Left lobe of liver (tissue), 2 donors: ENCODE measurements at regions not wholly inside any gene's neighbourhood (a gene's known extent, or its start where the extent isn't known, plus 50 kb on each side); places are given as distances from the start of the nearest gene placed in this dataset.

Experiments
- ATAC-seq: fragments of 200-7000 bp; cut with Tn5 transposase; one replicate; pipeline ENCODE4 v1.9.1; 2020; ENCODE audit warnings: mild to moderate bottlenecking, moderate library complexity
- DNase-seq: peaks from one replicate; pipeline ENCODE4 v3.0.0-alpha.2; 2020; ENCODE audit warnings: low spot score
- donor health status: DM: no; HTN: no; CAD: no; lungs with moderate emphysema.
- donor health status: DM: no; HTN: yes; CAD: no.

DNA sequence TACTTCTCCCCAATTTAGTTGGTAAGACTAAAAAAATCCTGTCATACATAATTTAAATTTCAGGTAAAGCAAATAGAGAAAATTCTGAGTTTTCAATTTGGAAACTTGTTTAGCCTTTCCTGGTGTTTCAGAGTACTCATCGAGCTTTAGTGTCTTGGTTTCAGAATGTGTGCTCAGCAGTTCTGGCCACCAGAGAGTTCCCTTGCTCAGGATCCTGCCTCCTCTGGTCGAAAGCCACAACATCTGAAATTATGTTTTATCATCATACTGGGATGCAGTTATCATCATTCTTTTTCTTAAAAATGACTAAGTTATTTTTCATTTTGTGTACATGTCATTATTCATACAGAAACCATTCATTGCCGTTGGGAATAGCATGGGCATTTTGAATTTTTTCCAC is 263.2 kb upstream of the SPRY2 start:
- no peak for DNase-seq
- no peak for ATAC-seq

DNA sequence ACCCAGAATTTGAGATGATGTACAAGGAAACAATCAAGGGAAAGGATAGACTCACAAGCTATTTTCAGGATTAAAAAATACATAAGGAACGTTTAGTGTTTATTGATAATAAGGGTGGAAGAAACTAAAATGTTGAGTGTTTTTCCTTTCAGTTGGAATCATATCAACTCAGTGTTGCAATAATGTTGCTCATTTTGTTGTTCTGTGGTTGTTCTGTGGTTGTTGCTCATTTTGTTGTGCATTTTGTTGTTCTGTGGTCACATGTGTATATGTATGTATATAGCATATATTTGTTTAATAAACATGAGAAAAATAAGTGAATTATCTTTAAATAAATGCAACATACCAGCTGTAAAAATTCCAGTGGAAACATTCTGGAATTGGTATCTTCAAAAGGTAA is 262.4 kb upstream of the SPRY2 start:
- ATAC-seq (no peak), DNase-seq (no peak)

DNA sequence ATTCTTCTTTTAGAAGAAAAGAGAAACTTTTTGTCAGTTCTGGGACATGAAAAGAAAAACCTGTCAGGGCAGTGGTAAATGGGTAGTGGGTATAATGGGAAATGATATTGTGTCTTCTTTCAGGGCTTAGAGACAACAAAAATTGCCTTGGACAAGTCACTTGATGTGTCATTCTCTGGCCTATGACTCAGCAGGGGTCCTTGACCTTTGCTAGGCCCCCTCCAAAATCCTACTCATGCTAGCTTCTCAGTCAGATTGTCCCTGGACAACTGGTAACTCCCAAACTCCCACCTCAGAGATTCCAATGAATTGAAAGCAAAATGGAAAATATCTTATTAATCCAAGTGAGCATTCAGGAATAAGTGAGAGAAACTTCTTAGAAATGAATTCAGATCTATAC is 258.8 kb upstream of the SPRY2 start:
- DNase-seq: no peak
- ATAC-seq: no peak

DNA sequence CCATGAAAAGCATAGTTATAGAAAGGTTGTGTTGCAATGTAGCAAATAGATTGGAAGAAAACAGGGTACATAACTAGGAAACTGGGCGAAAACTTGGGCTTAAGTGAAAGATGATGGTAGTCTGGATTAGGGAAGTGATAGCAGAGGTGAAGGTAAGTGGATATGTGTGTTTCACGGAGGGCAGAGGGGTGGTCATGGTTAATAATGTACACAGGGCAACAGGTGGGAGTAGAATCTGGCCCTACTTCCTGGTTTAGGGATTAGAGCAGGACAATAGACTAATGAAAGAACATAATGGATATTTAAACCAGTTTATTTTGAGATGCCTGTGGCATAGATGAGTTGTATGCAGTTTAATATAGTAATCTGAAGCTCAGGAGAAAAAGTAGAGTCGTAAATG is 257.3 kb upstream of the SPRY2 start:
- DNase-seq: no peak
- no peak for ATAC-seq

DNA sequence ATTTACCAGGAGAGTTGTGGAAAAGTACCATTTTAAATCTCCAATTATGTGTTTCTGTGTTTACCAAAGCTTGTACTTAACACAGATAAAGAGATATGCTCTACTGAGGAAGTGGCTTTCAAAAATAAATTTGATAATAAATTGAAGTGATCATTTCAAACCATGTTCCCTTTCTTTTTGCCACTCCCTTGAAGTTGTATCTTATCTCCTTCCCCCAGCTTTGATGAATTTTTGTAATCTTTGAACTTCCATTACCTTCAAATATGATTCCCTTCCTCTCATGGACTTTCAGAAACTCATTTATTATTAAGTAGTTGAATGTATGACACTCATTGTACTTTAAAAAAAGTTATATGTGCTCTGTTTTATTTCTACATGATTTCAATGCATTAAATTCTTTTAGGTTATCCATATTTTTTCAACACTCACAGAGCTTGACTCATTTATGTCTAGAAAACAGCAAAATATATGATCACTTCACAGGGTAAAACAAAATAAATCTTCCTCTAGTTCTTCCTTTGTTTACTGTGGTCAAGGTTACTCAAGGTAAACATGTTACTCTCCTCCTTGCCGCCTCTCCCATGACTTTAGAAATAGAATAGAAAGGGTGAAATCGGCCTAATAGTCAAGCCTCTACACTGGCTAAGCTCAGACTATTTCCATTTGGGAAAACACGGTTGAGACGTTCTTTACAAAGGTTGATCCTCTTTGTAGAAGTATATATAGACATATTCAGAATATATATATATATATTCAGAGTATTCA is 251.2 kb upstream of the SPRY2 start:
- ATAC-seq: no peak

DNA sequence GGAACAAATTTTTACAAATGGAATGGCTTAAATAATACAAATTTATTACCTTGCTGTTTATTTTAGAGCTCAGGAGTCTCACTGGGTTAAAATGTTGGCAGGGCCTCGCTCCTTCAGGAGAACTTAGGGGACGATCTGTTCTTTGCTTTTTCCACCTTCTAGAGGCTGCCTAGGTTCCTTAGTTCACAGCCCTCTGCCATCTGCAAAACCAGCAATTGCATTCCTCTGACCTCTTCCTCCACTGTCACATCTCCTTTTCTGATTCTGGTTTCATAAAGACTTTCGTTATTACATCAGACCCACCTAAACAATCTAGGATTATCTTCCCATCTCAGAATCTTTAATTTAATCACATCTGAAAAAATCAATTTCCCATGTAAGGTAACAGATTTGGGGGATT is 249.6 kb upstream of the SPRY2 start:
- ATAC-seq (no peak), DNase-seq (no peak)

More for the DNA sequence above, 251.2 kb upstream of the SPRY2 start:
- DNase-seq: no peak

DNA sequence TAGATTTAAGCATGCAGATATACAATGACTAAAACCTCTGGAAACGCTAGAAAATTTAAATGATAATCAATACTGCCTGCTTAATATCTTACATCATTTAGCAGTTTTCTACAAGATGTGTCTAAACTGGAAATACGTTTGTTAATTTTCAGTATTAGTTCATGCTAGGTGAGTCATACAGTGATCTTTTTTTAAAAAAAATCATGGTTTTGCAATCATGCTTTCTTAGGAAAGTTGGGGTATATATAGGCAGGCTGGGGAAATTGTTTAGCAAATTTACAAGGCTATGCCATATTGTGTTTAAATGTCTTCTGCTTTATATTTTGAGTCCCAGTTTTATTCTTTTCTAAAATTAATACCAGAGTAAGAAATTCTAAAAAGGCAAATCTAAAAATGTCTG is 245.4 kb upstream of the SPRY2 start:
- DNase-seq (no peak), ATAC-seq (no peak)

DNA sequence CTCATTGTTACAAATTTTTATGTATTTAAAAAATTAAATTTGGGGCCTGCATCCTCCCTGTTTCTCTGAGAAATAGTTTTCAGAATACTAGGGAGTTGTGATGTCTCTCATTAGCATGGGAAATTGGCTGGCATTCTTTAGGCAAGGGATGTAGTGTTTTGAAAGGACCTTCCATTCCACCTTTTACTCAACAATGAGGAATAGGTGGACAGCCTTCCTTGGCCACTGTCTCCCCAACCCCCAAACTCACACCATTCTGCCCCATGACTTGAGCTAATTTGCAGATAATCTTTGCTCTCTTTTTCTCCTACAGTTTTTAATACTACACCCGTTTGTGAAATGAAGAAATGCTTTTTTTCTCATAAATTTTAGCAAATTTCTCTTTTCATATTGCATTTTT is 244.6 kb upstream of the SPRY2 start:
- ATAC-seq: no peak
- DNase-seq: no peak

DNA sequence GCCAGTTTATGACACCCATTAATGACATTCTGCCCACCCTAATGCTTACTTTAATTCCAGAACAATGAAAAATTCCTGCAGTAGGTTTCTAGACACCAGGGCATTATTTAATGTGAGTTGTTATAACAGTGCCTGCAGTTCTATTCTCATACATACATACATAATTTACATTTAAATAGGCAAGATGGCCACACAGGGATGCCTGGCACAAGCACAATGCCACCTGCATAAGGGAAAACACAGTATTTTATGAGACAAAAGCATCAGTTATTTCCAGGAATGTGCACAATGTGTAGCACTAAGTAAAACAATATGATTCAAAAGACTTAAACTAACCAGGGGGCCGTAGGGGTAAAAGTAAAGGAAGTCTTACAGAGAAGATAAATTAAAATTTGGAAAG is 243.9 kb upstream of the SPRY2 start:
- no peak for ATAC-seq
- no peak for DNase-seq

DNA sequence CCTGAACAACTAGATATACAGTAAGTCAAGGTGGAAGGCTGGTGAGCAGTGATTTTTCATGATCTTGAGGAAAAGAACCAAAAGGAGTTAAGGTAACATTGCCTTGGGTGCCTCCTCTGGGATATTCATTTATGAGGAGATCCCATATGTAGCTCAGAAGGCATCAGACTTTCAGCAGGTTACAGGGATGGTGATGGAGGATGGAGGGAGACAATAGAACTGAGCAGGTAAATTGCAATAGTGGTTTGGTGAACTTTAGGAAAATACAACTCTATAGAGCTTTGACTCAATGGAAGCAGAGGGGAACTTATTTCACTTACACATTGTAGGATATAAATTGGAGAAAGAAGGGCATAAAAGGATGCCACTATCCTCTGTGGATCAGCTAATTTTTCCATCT is 243.4 kb upstream of the SPRY2 start:
- ATAC-seq (no peak), DNase-seq (no peak)

DNA sequence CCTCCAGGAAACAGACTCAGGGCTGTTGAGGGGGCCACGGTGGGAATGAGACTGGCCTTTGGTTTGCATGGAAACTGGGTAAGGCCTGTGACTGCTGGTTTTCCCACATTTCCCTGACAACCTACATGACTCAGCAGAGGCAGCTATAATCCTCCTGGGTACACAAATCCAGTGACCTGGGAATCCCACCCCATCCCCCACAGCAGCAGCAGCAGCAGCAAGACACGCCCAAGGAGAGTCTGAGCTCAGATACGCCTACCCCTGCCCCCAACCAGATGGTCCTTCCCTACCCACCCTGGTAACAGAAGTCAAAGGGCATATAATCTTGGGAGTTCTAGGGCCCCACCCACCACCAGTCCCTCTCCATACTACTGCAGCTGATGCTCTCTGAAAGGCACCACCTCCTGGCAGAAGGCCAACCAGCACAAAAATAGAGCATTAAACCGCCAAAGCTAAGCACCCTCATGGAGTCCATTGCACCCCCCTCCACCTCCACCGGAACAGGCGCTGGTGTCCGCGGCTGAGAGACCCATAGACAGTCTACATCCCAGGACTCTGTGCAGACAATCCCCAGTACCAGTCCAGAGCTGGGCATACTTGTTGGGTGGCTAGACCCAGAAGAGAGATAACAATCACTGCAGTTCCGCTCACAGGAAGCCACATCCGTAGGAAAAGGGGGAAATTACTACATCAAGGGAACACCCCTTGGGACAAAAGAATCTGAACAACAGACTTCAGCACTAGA is 237.2 kb upstream of the SPRY2 start:
- ATAC-seq (no peak), DNase-seq (no peak)

DNA sequence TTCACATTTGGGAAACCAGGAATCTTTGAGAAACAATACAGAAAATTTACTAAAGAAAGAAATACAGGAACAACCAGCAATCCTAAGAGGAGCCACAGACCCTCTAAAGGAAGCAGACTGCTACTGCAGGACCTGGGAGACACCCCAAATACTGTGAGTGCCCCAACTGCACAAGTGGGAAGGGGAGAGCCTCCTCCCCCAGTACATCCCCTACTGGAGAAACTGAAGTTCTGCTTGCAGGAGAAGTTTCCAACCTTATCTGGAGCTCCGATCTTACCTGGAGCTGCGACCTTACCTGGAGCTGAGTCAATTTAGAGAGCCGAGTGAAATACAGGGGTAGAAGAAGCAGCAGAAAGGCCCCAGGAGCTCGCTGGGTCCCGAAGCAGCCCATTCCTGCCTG is 236.4 kb upstream of the SPRY2 start:
- ATAC-seq (no peak), DNase-seq (no peak)

DNA sequence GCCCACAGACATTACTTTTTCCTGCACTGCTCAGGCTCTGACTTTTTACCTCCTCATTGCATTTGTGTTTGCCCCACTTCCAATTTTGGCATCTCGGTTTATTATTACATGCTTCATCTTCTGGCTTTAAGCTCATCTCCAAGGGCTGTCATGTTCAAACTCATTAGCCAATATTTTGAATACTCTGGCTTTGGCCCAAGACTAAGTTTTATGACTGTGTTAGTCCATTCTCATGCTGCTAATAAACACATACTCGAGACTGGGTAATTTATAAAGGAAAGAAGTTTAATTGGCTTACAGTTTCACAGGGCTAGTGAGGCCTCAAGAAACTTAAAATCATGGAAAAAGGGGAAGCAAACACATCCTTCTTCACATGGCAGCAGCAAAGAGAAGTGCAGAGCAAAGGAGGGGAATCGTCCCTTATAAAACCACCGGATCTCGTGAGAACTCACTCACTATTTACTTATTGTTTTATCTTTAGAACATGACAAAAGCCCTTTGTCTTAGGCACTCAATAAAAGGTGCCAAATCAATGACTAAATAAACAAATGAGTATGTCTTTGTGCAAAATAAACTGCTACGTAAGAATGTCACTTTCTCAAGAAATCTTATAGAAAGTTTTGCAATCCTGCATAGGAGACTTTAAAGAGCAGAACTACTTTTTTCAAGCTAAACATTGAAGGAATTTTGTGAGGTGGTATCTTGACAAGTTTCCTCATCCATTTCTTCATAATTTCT is 233.4 kb upstream of the SPRY2 start:
- ATAC-seq (no peak), DNase-seq (no peak)

DNA sequence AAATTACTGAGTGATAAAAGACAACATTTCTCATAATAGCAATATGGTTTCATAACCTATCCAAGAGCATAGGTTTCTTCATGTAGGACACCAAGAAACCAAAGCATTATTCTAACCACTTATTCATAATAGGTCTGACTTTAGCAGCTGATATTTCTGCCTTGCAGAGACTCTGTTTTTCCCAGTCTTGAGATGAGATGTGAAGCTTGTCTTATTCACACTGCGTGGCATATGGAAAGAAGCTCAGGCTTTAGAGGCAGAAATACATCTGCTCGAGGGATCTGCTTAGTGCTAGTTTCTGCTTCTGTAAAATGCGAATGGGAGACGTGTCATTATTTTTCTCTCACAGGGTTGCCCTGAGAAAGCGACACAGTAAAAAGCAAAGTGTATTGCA is 232.0 kb upstream of the SPRY2 start:
- no peak for ATAC-seq
- no peak for DNase-seq

DNA sequence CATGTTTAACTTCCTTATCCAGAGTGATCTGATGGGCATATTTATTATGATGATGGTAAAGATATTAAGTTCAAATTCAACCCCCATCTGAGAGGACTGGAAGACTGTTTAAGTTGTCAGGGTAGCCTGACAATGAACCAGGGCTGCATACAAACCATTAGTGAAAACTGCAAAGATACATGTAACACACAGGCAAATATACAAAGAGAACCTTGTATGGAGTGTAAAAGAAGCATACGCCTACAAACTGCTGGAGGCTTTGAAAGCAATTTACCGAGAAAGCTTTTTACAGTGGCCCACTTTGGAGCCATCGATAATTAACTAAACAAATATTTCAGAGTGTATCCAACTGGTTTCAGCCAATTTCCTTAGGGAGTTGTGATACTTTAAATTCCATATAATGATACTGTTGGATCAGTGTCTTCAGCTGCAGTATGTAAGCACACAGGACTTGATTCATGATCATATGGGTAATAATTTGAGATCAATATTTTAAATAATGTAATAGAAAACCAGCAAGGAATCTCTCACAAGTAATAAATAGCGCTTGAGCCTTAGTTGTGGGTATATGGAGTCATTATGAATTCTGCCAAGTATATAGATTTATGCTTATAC is 231.5 kb upstream of the SPRY2 start:
- no peak for ATAC-seq
- DNase-seq: no peak

DNA sequence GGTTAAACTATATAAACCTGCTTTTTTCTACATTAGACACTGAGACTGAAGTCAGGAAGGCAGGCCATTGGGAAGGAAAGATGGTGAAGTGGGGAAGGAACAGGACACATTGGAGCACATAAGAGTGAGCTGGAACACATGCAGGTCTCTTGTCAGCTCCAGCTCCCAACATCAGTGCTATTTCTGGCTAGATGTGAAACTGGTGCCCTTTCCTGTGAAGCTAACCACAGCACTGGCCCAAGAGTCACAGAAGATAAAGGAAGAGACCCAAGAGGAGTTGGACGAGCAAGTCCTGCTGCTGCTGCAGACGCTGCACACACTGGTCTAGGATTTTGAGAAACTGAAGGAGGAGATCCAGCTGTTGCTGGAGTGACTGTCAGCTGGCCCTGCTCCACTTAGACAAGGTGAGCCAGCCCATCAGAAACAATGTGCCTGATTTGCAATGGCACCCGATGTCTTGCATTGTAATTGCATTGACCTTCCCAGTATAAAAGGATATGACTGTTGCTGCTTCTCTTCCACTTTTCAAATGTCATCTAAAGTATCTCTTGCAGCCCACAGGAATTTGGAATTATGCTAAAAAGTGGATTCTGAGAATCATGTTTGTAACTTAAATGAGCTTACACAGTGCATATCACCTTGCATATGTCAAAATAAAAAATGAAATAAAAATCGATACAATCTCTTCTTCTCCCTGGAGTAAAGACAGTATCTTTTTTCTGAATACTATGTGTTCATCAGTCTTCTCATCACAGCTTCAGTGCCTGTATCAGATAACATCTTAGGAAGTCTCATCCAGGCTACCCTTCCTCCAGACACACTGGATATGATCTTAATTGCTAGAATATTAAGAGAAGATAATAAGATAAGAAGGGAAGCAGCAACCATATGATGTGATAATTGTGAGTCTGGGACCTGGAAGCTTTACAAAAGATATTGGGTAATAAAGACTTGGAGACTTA is 230.7 kb upstream of the SPRY2 start:
- no peak for DNase-seq
- no peak for ATAC-seq

DNA sequence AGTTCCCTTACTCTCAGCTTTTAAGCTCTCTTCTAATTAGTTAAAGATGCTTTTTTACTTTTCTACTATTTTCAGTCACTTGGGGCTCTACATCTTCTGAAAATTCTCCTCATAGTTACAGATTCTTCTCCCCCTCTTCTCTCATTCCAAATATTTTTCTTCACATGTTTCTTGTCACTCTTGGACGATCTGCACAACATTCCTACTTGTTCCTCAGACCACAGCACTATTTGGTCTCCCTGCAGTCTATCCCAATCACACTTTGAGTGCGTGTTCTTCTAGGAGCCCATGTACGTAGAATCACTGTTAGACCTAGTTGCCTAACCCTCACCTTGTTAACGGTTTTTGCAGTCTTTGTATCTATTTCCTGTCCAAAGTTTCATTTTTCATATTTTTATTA is 222.5 kb upstream of the SPRY2 start:
- ATAC-seq (no peak), DNase-seq (no peak)

DNA sequence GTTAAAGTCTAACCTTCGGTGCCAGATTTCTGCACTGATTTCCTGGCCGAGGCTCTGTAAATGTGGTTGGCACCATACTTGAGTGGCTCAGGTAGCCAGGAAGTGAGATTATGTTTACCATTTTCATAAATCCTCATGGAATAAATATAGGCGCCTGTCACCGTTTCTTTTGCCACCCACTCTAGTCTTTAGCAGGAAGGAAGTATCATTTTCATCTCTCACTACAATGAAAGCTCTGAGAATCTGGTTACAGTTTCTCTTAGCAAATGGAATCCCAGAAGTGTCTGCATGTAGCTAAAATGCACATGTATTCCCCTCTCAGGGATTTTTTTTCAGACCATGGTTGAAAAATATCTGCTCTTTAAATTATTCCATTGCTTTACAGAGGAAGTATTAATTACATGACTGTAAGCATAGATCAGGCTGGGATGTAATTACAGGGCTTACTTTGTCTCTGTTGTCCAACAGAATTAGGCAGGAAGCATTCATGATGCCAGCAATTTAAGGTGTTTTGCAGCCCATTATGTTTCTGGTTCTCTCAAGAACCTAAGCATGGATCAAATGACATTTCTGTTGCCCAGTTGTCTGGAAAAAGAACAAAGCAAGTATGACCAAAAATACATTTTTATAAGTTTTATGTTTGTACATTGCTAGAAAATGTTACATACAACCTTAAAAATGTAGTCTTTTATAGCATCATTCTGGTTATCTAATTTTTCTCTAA is 221.7 kb upstream of the SPRY2 start:
- no peak for DNase-seq
- no peak for ATAC-seq

DNA sequence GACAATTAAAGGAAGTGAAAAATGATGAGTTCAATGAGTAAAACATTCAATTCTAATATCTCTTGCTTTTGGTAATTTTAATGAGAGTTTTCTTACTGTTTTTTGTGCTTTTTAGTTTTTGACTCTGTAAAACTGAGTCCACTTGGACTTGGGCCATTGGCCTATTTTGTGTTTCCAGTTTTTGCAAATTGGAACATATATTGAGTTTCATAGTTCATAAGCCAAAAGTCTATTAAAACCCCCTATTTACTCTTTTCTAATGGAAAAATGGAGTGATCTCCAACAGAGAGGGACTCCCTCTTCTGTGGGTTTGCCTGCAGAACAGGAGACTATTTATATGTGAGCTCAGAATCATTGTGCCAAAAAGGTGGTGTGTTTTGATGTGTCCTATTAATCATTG is 219.7 kb upstream of the SPRY2 start:
- ATAC-seq: no peak
- DNase-seq: no peak

DNA sequence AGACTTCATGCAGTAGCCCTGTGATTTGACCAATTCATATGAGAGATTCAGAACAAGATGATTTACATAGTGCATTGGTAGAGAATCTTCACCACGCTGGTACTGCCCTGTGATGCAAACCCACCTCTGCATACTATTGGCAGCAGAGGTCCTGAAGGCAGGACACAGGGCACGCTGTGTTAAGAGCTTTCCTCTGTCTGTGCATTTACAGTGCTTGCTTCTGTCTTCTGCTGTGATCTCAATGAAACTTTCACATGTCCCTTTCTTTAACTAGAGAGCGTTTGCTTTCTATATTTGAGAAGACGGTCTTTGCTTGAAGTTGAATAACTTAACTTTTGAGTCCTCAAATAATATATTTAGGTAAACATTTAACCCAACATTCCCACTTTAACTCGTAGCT is 219.0 kb upstream of the SPRY2 start:
- ATAC-seq: no peak
- no peak for DNase-seq
